OCI-LY3 (cell line): ENCODE measurements at regions not wholly inside any gene's neighbourhood (a gene's known extent, or its start where the extent isn't known, plus 50 kb on each side); places are given as distances from the start of the nearest gene placed in this dataset.

Experiments used
- H2AFZ ChIP-seq: fragments of 200-600, 300-600 bp; shearing (Covaris generic); 2 replicates; pipeline ENCODE4 v1.6.0; 2014; ENCODE audit warnings: antibody characterized with exemption, low read depth, low read length
- H3K27ac ChIP-seq: fragments of 200-600, 300-600 bp; sonication (generic); 2 replicates; pipeline ENCODE4 v1.5.1; 2014; ENCODE audit warnings: mild to moderate bottlenecking, low read length, moderate library complexity, mixed read lengths
- H3K27me3 ChIP-seq: fragments of 200-600, 300-600 bp; sonication (generic); 2 replicates; pipeline ENCODE4 v1.6.1; 2014; ENCODE audit warnings: low read depth, low read length, mixed read lengths
- H3K36me3 ChIP-seq: fragments of 200-600, 300-600 bp; sonication (generic); replicated peaks from 2 replicates; pipeline ENCODE3; 2014; ENCODE audit warnings: low read depth, low read length, mixed read lengths
- H3K4me1 ChIP-seq: fragments of 300-600, 200-600 bp; sonication (generic); 2 replicates; pipeline ENCODE4 v1.6.1; 2014; ENCODE audit warnings: low read length, mixed read lengths
- H3K4me2 ChIP-seq: fragments of 200-600, 300-600 bp; sonication (generic); 2 replicates; pipeline ENCODE4 v1.6.1; 2014; ENCODE audit warnings: low read length, mixed read lengths
- H3K4me3 ChIP-seq: fragments of 300-600, 200-600 bp; sonication (generic); 2 replicates; pipeline ENCODE4 v1.5.1; 2014; ENCODE audit warnings: antibody characterized with exemption, mild to moderate bottlenecking, low read length, moderate library complexity
- H3K79me2 ChIP-seq: fragments of 300-600, 200-600 bp; shearing (Covaris generic); 2 replicates; pipeline ENCODE4 v1.6.1; 2014; ENCODE audit warnings: mild to moderate bottlenecking, low read length, mixed read lengths
- H3K9ac ChIP-seq: fragments of 300-600, 200-600 bp; shearing (Covaris generic); 2 replicates; pipeline ENCODE4 v1.6.0; 2014; ENCODE audit warnings: mild to moderate bottlenecking, low read length, moderate library complexity
- H3K9me3 ChIP-seq: fragments of 200-600, 300-600 bp; shearing (Covaris generic); 2 replicates; pipeline ENCODE4 v1.6.1; 2014; ENCODE audit warnings: low read length, mixed read lengths; ENCODE audit not compliant: insufficient read depth
- H4K20me1 ChIP-seq: fragments of 200-600, 300-600 bp; sonication (generic); 2 replicates; pipeline ENCODE4 v1.6.1; 2016; ENCODE audit warnings: low read length, mixed read lengths; ENCODE audit not compliant: insufficient read depth
- CTCF ChIP-seq: fragments of 200-600, 300-600 bp; sonication (generic); IDR thresholded peaks from 2 replicates; pipeline ENCODE4 v1.5.1; 2014; ENCODE audit warnings: antibody characterized with exemption, low read length, low read depth
- EZH2phosphoT487 ChIP-seq: fragments of 200-600 bp; shearing (Covaris generic); IDR thresholded peaks from 2 replicates; pipeline ENCODE4 v1.6.1; 2018; ENCODE audit warnings: antibody characterized with exemption, mixed run types, low read depth

- no peaks in the 10 kb centered on the region for H3K36me3 ChIP-seq
- no peak overlapping the region for H3K27ac ChIP-seq
- H3K9me3 ChIP-seq = no peaks in the 10 kb centered on the region
- H3K4me2 ChIP-seq = no peak overlapping the region
- H3K27me3 ChIP-seq = no peaks in the 10 kb centered on the region
- no peaks in the 10 kb centered on the region for H3K4me1 ChIP-seq
- H4K20me1 ChIP-seq = no peaks in the 10 kb centered on the region
- TF ChIP-seq EZH2phosphoT487 (no peak), CTCF (no peak)
- H2AFZ ChIP-seq = no peak overlapping the region
- no peak overlapping the region for H3K4me3 ChIP-seq
- no peaks in the 10 kb centered on the region for H3K79me2 ChIP-seq
- H3K9ac ChIP-seq = no peak overlapping the region
Observed at GRCh38 chr5:84506625-84507024, 121.9 kb upstream of the EDIL3 start.

- H3K9me3 ChIP-seq = no peaks in the 10 kb centered on the region
- H3K9ac ChIP-seq = no peak overlapping the region
- no peaks in the 10 kb centered on the region for H4K20me1 ChIP-seq
- no peaks in the 10 kb centered on the region for H3K79me2 ChIP-seq
- H3K4me1 ChIP-seq = no peaks in the 10 kb centered on the region
- H3K36me3 ChIP-seq = no peaks in the 10 kb centered on the region
- no peak overlapping the region for H2AFZ ChIP-seq
- H3K27ac ChIP-seq = no peak overlapping the region
- TF ChIP-seq EZH2phosphoT487 (no peak), CTCF (no peak)
- H3K4me3 ChIP-seq = no peak overlapping the region
- H3K27me3 ChIP-seq = no peaks in the 10 kb centered on the region
- no peak overlapping the region for H3K4me2 ChIP-seq
Observed at GRCh38 chr5:84494453-84494852, 109.8 kb upstream of the EDIL3 start.

- Histone ChIP-seq H3K9me3 (no peaks in the 10 kb centered on the region), H3K79me2 (no peaks in the 10 kb centered on the region), H3K4me3 (no peak overlapping the region), H2AFZ (no peak overlapping the region), H3K27me3 (no peaks in the 10 kb centered on the region), H3K27ac (no peak overlapping the region), H3K9ac (no peak overlapping the region), H3K4me2 (no peak overlapping the region), H3K4me1 (no peaks in the 10 kb centered on the region), H4K20me1 (no peaks in the 10 kb centered on the region), H3K36me3 (no peaks in the 10 kb centered on the region)
- no peak for TF ChIP-seq EZH2phosphoT487
- no peak for TF ChIP-seq CTCF
Observed at GRCh38 chr5:84487963-84488362, 103.3 kb upstream of the EDIL3 start.

- Histone ChIP-seq H3K79me2 (no peaks in the 10 kb centered on the region), H3K27ac (no peak overlapping the region), H3K4me2 (no peak overlapping the region), H3K36me3 (no peaks in the 10 kb centered on the region), H3K4me3 (no peak overlapping the region), H3K9me3 (no peaks in the 10 kb centered on the region), H3K27me3 (no peaks in the 10 kb centered on the region), H3K9ac (no peak overlapping the region), H4K20me1 (no peaks in the 10 kb centered on the region), H3K4me1 (no peaks in the 10 kb centered on the region), H2AFZ (no peak overlapping the region)
- TF ChIP-seq EZH2phosphoT487 (no peak), CTCF (no peak)
Observed at GRCh38 chr5:84480873-84481637, 96.4 kb upstream of the EDIL3 start.
